H1 (cell line): ENCODE measurements at regions not wholly inside any gene's neighbourhood (a gene's known extent, or its start where the extent isn't known, plus 50 kb on each side); places are given as distances from the start of the nearest gene placed in this dataset.

Experiments used
- CTCF ChIA-PET: fragments of 300-600 bp; sonication (Branson Sonifier 250); formaldehyde crosslinking; loops from one replicate; lab custom pipeline; 2021; ENCODE audit not compliant: partially characterized antibody; lab: Charles Lee
- POLR2A ChIA-PET: fragments of 300-600 bp; sonication (Branson Sonifier 250); formaldehyde crosslinking; loops from one replicate; lab custom pipeline; 2021; ENCODE audit warnings: inconsistent platforms; ENCODE audit not compliant: partially characterized antibody; lab: Charles Lee
- DNase-seq, 2 experiments: peaks; one replicate each; pipeline versions ENCODE4 v3.0.0 to v3.0.0-alpha.2; 2010 to 2022; ENCODE audit warnings: low spot score in 2 of 2, low read depth in 1 of 2, mixed read lengths in 1 of 2
- FAIRE-seq: peaks from 2 replicates; lab custom pipeline; 2011; peaks lifted over from hg19 to GRCh38; lab: Jason Lieb, UNC
- H2AFZ ChIP-seq: 2 replicates; pipeline ENCODE4 v1.8.1; 2012; ENCODE audit warnings: low read length, inconsistent platforms
- H2AK5ac ChIP-seq: 2 replicates; pipeline ENCODE4 v1.6.1; 2013; ENCODE audit warnings: low read depth, low read length
- H2BK120ac ChIP-seq: replicated peaks from 2 replicates; pipeline ENCODE3; 2013; ENCODE audit warnings: low read depth, low read length, inconsistent platforms
- H2BK12ac ChIP-seq: 2 replicates; pipeline ENCODE4 v1.6.1; 2013; ENCODE audit warnings: low read depth, low read length
- H2BK15ac ChIP-seq: 2 replicates; pipeline ENCODE4 v1.6.1; 2013; ENCODE audit warnings: low read length
- H2BK20ac ChIP-seq: 2 replicates; pipeline ENCODE4 v1.6.1; 2013; ENCODE audit warnings: low read length
- H2BK5ac ChIP-seq: 2 replicates; pipeline ENCODE4 v1.6.1; 2013; ENCODE audit warnings: low read depth, low read length
- H3K14ac ChIP-seq: 2 replicates; pipeline ENCODE4 v1.6.1; 2013; ENCODE audit warnings: inconsistent platforms; ENCODE audit not compliant: insufficient read length
- H3K18ac ChIP-seq: 2 replicates; pipeline ENCODE4 v1.6.1; 2013; ENCODE audit warnings: low read length; ENCODE audit errors: extremely low read depth
- H3K23ac ChIP-seq: 2 replicates; pipeline ENCODE4 v1.6.1; 2013; ENCODE audit warnings: inconsistent platforms; ENCODE audit not compliant: insufficient read length
- H3K23me2 ChIP-seq: 2 replicates; pipeline ENCODE4 v1.6.1; 2013; ENCODE audit warnings: low read depth, low read length
- H3K27ac ChIP-seq: 2 replicates; pipeline ENCODE4 v1.6.1; 2011; ENCODE audit warnings: low read depth, low read length, inconsistent platforms
- H3K27me3 ChIP-seq, 4 experiments: replicated peaks in 1 of 4; 1 replicate in 1 of 4; 2 replicates in 3 of 4; pipeline versions ENCODE4 v1.6.1 to v1.8.1; 2011 to 2013; ENCODE audit warnings: low read length in 3 of 4, mild to moderate bottlenecking in 3 of 4, inconsistent platforms in 2 of 4, mixed read lengths in 2 of 4, moderate library complexity in 1 of 4; ENCODE audit not compliant: control insufficient read depth in 3 of 4, insufficient read depth in 3 of 4; ENCODE audit errors: extremely low read depth in 1 of 4
- H3K36me3 ChIP-seq, 4 experiments: 2 replicates each; pipeline versions ENCODE4 v1.6.1 to v1.8.1; 2011 to 2013; ENCODE audit warnings: mild to moderate bottlenecking in 4 of 4, low read length in 3 of 4, moderate library complexity in 2 of 4, control low read depth in 1 of 4, inconsistent platforms in 1 of 4; ENCODE audit not compliant: insufficient read depth in 4 of 4, control insufficient read depth in 2 of 4
- H3K4ac ChIP-seq: replicated peaks from 2 replicates; pipeline ENCODE3; 2013; ENCODE audit warnings: low read length, low read depth, mixed read lengths, inconsistent platforms; ENCODE audit not compliant: insufficient read length
- H3K4me1 ChIP-seq, 4 experiments: replicated peaks in 1 of 4; 1 replicate in 1 of 4; 2 replicates in 3 of 4; pipeline versions ENCODE4 v1.6.1 to v1.8.1; 2011 to 2013; ENCODE audit warnings: low read length in 3 of 4, inconsistent platforms in 2 of 4, mixed read lengths in 1 of 4; ENCODE audit not compliant: insufficient read depth in 4 of 4, control insufficient read depth in 3 of 4
- H3K4me2 ChIP-seq, 2 experiments: 2 replicates each; pipeline versions ENCODE4 v1.6.1 to v1.8.1; 2011 to 2013; ENCODE audit warnings: low read depth in 2 of 2, low read length in 2 of 2, control low read depth in 1 of 2, inconsistent platforms in 1 of 2, mild to moderate bottlenecking in 1 of 2; ENCODE audit not compliant: insufficient read depth in 1 of 2
- H3K4me3 ChIP-seq, 4 experiments: fragments of 200-600, 300-600 bp in 1 of 4; sonication (generic), shearing (Covaris generic), sonication (Bioruptor Twin) in 1 of 4; 2 replicates each; pipeline versions ENCODE4 v1.5.1 to v1.8.1; 2011 to 2016; ENCODE audit warnings: low read length in 4 of 4, low read depth in 3 of 4, control low read depth in 2 of 4, inconsistent platforms in 2 of 4, mild to moderate bottlenecking in 2 of 4, mixed read lengths in 1 of 4, moderate library complexity in 1 of 4; ENCODE audit not compliant: insufficient read depth in 2 of 4; ENCODE audit errors: extremely low read depth in 1 of 4
- H3K56ac ChIP-seq: replicated peaks from 2 replicates; pipeline ENCODE3; 2013; ENCODE audit warnings: low read depth, mild to moderate bottlenecking, mixed read lengths, low read length, inconsistent platforms; ENCODE audit not compliant: insufficient read length
- H3K79me1 ChIP-seq: 2 replicates; pipeline ENCODE4 v1.6.1; 2013; ENCODE audit warnings: low read depth, low read length, control low read depth
- H3K79me2 ChIP-seq, 2 experiments: 2 replicates each; pipeline versions ENCODE4 v1.6.1 to v1.8.1; 2012 to 2013; ENCODE audit warnings: low read length in 2 of 2, mild to moderate bottlenecking in 2 of 2, inconsistent platforms in 1 of 2; ENCODE audit not compliant: insufficient read depth in 2 of 2, control insufficient read depth in 1 of 2
- H3K9ac ChIP-seq, 4 experiments: replicated peaks in 1 of 4; 1 replicate in 1 of 4; 2 replicates in 3 of 4; pipeline versions ENCODE4 v1.6.1 to v1.8.1; 2011 to 2013; ENCODE audit warnings: low read depth in 3 of 4, low read length in 3 of 4, control low read depth in 2 of 4, mild to moderate bottlenecking in 2 of 4, moderate library complexity in 2 of 4, inconsistent platforms in 1 of 4; ENCODE audit errors: extremely low read depth in 1 of 4
- H3K9me3 ChIP-seq, 2 experiments: 2 replicates each; pipeline versions ENCODE4 v1.6.1 to v1.8.1; 2012 to 2013; ENCODE audit warnings: mild to moderate bottlenecking in 2 of 2, moderate library complexity in 2 of 2, control low read depth in 1 of 2, inconsistent platforms in 1 of 2, low read depth in 1 of 2, low read length in 1 of 2, mixed read lengths in 1 of 2; ENCODE audit not compliant: insufficient read depth in 2 of 2
- H4K20me1 ChIP-seq, 2 experiments: replicated peaks in 1 of 2; 2 replicates each; pipeline versions ENCODE3 to v1.8.1; 2011 to 2013; ENCODE audit warnings: inconsistent platforms in 2 of 2, low read length in 2 of 2, mild to moderate bottlenecking in 1 of 2; ENCODE audit not compliant: insufficient read depth in 2 of 2, control insufficient read depth in 1 of 2
- H4K5ac ChIP-seq: 2 replicates; pipeline ENCODE4 v1.6.1; 2013; ENCODE audit warnings: low read length, low read depth, mixed read lengths, inconsistent platforms; ENCODE audit not compliant: insufficient read length
- H4K8ac ChIP-seq: 2 replicates; pipeline ENCODE4 v1.8.0; 2013; ENCODE audit warnings: mild to moderate bottlenecking, moderate library complexity, low read length, inconsistent platforms; ENCODE audit not compliant: insufficient read depth; ENCODE audit errors: extremely low read depth
- H4K91ac ChIP-seq: replicated peaks from 2 replicates; pipeline ENCODE3; 2013; ENCODE audit warnings: low read length, mixed read lengths, inconsistent platforms; ENCODE audit not compliant: insufficient read length
- CTCF ChIP-seq, 3 experiments: IDR thresholded peaks; 1 replicate in 2 of 3; 2 replicates in 1 of 3; pipeline versions ENCODE4 v1.5.1 to v1.6.1; 2011; ENCODE audit warnings: low read length in 3 of 3, mild to moderate bottlenecking in 3 of 3, inconsistent platforms in 2 of 3, low read depth in 1 of 3, moderate library complexity in 1 of 3; ENCODE audit not compliant: insufficient read depth in 1 of 3; ENCODE audit errors: control extremely low read depth in 1 of 3
- EZH2 ChIP-seq: fragments of 200-600 bp; sonication (generic); IDR thresholded peaks from 2 replicates; pipeline ENCODE4 v1.7.1; 2012; ENCODE audit warnings: low read depth, mild to moderate bottlenecking, moderate library complexity, low read length, inconsistent platforms; ENCODE audit not compliant: severe bottlenecking
- GABPA ChIP-seq: IDR thresholded peaks from 2 replicates; pipeline ENCODE4 v1.6.1; 2011; ENCODE audit warnings: mild to moderate bottlenecking, low read length, moderate library complexity, borderline replicate concordance; ENCODE audit not compliant: insufficient read depth
- JUND ChIP-seq: IDR thresholded peaks from 2 replicates; pipeline ENCODE4 v1.6.1; 2011; ENCODE audit warnings: mild to moderate bottlenecking, improper control_type of control experiment, low read length
- KDM1A ChIP-seq: fragments of 200-600, 300-600 bp; sonication (generic); IDR thresholded peaks from 2 replicates; pipeline ENCODE4 v1.7.1; 2016; ENCODE audit warnings: mild to moderate bottlenecking, low read length, borderline replicate concordance
- PHF8 ChIP-seq: fragments of 200-600 bp; sonication (generic); conservative IDR thresholded peaks from 2 replicates; pipeline ENCODE4 v1.7.1; 2012; ENCODE audit warnings: low read depth, mild to moderate bottlenecking, inconsistent platforms, low read length, moderate library complexity
- POLR2AphosphoS5 ChIP-seq: IDR thresholded peaks from 2 replicates; pipeline ENCODE4 v1.6.1; 2011; ENCODE audit warnings: low read depth, low read length
- RNF2 ChIP-seq: fragments of 200-900, 300-1000 bp; sonication (generic); IDR thresholded peaks from 2 replicates; pipeline ENCODE4 v1.7.1; 2016; ENCODE audit warnings: borderline replicate concordance, low read depth, mild to moderate bottlenecking, antibody characterized with exemption, low read length; ENCODE audit not compliant: poor library complexity, severe bottlenecking; ENCODE audit errors: missing control alignments
- SIX5 ChIP-seq: IDR thresholded peaks from 2 replicates; pipeline ENCODE4 v1.6.1; 2011; ENCODE audit warnings: mild to moderate bottlenecking, low read depth, low read length
- USF2 ChIP-seq: IDR thresholded peaks from 2 replicates; pipeline ENCODE4 v1.6.1; 2011; ENCODE audit warnings: low read length, improper control_type of control experiment
- WGBS, 2 experiments: shearing (Covaris generic) in 1 of 2; methylation state at CpG; one replicate each; pipeline versions ENCODE4 v1.1.6 to v1.1.7; 2013 to 2015; ENCODE audit warnings: low lambda C conversion rate in 2 of 2, mixed read lengths in 2 of 2, inconsistent platforms in 1 of 2, low coverage in 1 of 2, missing lambda C conversion rate in 1 of 2; ENCODE audit not compliant: insufficient replicate concordance in 2 of 2, insufficient coverage in 1 of 2, insufficient read length in 1 of 2; ENCODE audit errors: extremely low coverage in 1 of 2, missing lambda C conversion rate in 1 of 2; 5-methylcytosine and 5-hydroxymethylcytosine counted together

GRCh38 chr1:228872080-228872479, 136.8 kb downstream of the RHOU start:
- DNase-seq, result peak in 1 of 2 experiments; percentile 41
- Histone ChIP-seq H2BK15ac (no peak overlapping the region), H3K79me1 (no peaks in the 10 kb centered on the region), H3K56ac (no peak overlapping the region), H3K27me3 (no peaks in the 10 kb centered on the region; a peak in 1 of 7 replicates), H4K8ac (no peak overlapping the region), H2BK12ac (no peak overlapping the region), H2BK120ac (no peak overlapping the region), H3K23me2 (no peaks in the 10 kb centered on the region), H3K23ac (no peak overlapping the region), H2BK5ac (no peak overlapping the region), H3K36me3 (no peaks in the 10 kb centered on the region), H4K20me1 (no peaks in the 10 kb centered on the region), H2AFZ (no peak overlapping the region), H4K91ac (no peak overlapping the region), H3K79me2 (no peaks in the 10 kb centered on the region), H3K4me1 (peaks cover 0 to 5% (median 1%) of the 10 kb centered on the region in 4 experiments; a peak in 4 of 7 replicates), H3K14ac (no peak overlapping the region), H3K4ac (no peak overlapping the region), H2BK20ac (no peak overlapping the region), H3K27ac (no peak overlapping the region), H4K5ac (no peak overlapping the region), H2AK5ac (no peak overlapping the region), H3K9ac (no peak overlapping the region), H3K9me3 (no peaks in the 10 kb centered on the region), H3K4me3 (no peak overlapping the region), H3K18ac (no peak overlapping the region), H3K4me2 (no peak overlapping the region)
- 95% methylated on average over 7 of the region's 7 CpGs; no CpG with 5 or more reads in 1 of the 2 experiments for WGBS, 2 experiments
- ChIA-PET POLR2A (no interaction called here), CTCF (interaction anchor here (2.2 kb wide), 1 partner anchor 10 kb away, joined by 11 read pairs; no protein-coding TSS in a partner anchor)
- FAIRE-seq, result no peak
- TF ChIP-seq KDM1A (no peak), CTCF (IDR thresholded peaks at IDR 0.05; ENCODE audit: control extremely low read depth in 1 of 3, insufficient read depth in 1 of 3, low read depth in 1 of 3, low read length in 3 of 3) (no peak), PHF8 (no peak), JUND (no peak), POLR2AphosphoS5 (no peak), USF2 (no peak), RNF2 (no peak), GABPA (no peak), EZH2 (no peak), SIX5 (no peak)
